GM12878 (cell line): ENCODE measurements at regions not wholly inside any gene's neighbourhood (a gene's known extent, or its start where the extent isn't known, plus 50 kb on each side); places are given as distances from the start of the nearest gene placed in this dataset.

Experiments
- ATAC-seq: fragments of 200-7000 bp; cut with Tn5 transposase; 3 replicates; pipeline ENCODE4 v1.9.1; 2020; ENCODE audit warnings: mild to moderate bottlenecking, moderate library complexity
- BruUV-seq: library from RNA; stranded (reverse); fragments of 400-500 nt; replicated peaks from 2 replicates; lab custom pipeline; 2021; lab: Mats Ljungman, UMichigan
- CTCF ChIA-PET: fragments of 300-600 bp; sonication (Branson Sonifier 250); formaldehyde crosslinking; extraction: SDS; loops from one replicate; lab custom pipeline; 2021; ENCODE audit warnings: inconsistent platforms; lab: Yijun Ruan, JAX
- POLR2A ChIA-PET: fragments of 350-600 bp; formaldehyde crosslinking; extraction: SDS; loops from one replicate; lab custom pipeline; 2021; ENCODE audit warnings: inconsistent platforms; lab: Charles Lee
- RAD21 ChIA-PET: fragments of 300-600 bp; sonication (Branson Sonifier 250); formaldehyde crosslinking; loops from one replicate; lab custom pipeline; 2023; ENCODE audit warnings: antibody characterized with exemption; ENCODE audit not compliant: unreplicated experiment; lab: Charles Lee
- SMC1A ChIA-PET: fragments of 300-600 bp; sonication (Branson Sonifier 250); formaldehyde crosslinking; loops from one replicate; lab custom pipeline; 2023; ENCODE audit not compliant: unreplicated experiment, uncharacterized antibody; lab: Charles Lee
- DNase-seq: peaks from one replicate; pipeline ENCODE4 v3.0.0-alpha.2; 2011; ENCODE audit warnings: low read depth, low spot score
- FAIRE-seq: peaks from 3 replicates; lab custom pipeline; 2011; peaks lifted over from hg19 to GRCh38; lab: Jason Lieb, UNC
- H2AFZ ChIP-seq: 2 replicates; pipeline ENCODE4 v1.6.0; 2011; ENCODE audit warnings: low read depth, low read length, control low read depth; ENCODE audit not compliant: control insufficient read depth
- H3K27ac ChIP-seq: 2 replicates; pipeline ENCODE4 v1.5.1; 2011; ENCODE audit warnings: control low read depth; ENCODE audit not compliant: control insufficient read depth, insufficient read depth
- H3K27me3 ChIP-seq, 2 experiments: replicated peaks in 1 of 2; 2 replicates each; pipeline versions ENCODE4 v1.6.0 to v1.6.1; 2011; ENCODE audit warnings: low read length in 1 of 2; ENCODE audit not compliant: control insufficient read depth in 2 of 2, insufficient read depth in 2 of 2
- H3K36me3 ChIP-seq, 2 experiments: 2 replicates each; pipeline ENCODE4 v1.5.1; 2011; ENCODE audit warnings: low read length in 1 of 2; ENCODE audit not compliant: control insufficient read depth in 2 of 2, insufficient read depth in 2 of 2
- H3K4me1 ChIP-seq: 2 replicates; pipeline ENCODE4 v1.6.1; 2011; ENCODE audit warnings: mild to moderate bottlenecking, low read length, moderate library complexity, mixed read lengths; ENCODE audit not compliant: control insufficient read depth, insufficient read depth
- H3K4me2 ChIP-seq: 2 replicates; pipeline ENCODE4 v1.6.0; 2011; ENCODE audit warnings: control low read depth; ENCODE audit not compliant: control insufficient read depth, insufficient read depth
- H3K4me3 ChIP-seq: fragments of 200-600 bp; sonication (generic); 2 replicates; pipeline ENCODE4 v1.5.1; 2016
- H3K79me2 ChIP-seq: 2 replicates; pipeline ENCODE4 v1.6.0; 2011; ENCODE audit warnings: low read length; ENCODE audit not compliant: control insufficient read depth, insufficient read depth
- H3K9ac ChIP-seq: 2 replicates; pipeline ENCODE4 v1.8.0; 2011; ENCODE audit warnings: low read length, control low read depth, mixed read lengths; ENCODE audit not compliant: control insufficient read depth, insufficient read depth
- H3K9me3 ChIP-seq: replicated peaks from 3 replicates; pipeline ENCODE4 v1.5.1; 2011; ENCODE audit warnings: mild to moderate bottlenecking, low read length; ENCODE audit not compliant: control insufficient read depth, insufficient read depth
- H4K20me1 ChIP-seq: 2 replicates; pipeline ENCODE4 v1.6.0; 2011; ENCODE audit not compliant: control insufficient read depth, insufficient read depth
- BRCA1 ChIP-seq: IDR thresholded peaks from 2 replicates; pipeline ENCODE4 v1.6.1; 2011; ENCODE audit warnings: low read depth, low read length, improper control_type of control experiment
- CBX5 ChIP-seq: sonication (generic); IDR thresholded peaks from 2 replicates; pipeline ENCODE4 v1.6.1; 2016; ENCODE audit warnings: low read depth, moderate library complexity, mild to moderate bottlenecking, inconsistent platforms
- EP300 ChIP-seq, 2 experiments: fragments of 150-350 bp in 1 of 2; IDR thresholded peaks; 2 replicates each; pipeline ENCODE4 v1.6.1; 2011 to 2012; ENCODE audit warnings: low read depth in 2 of 2, low read length in 2 of 2, borderline replicate concordance in 1 of 2, improper control_type of control experiment in 1 of 2, inconsistent platforms in 1 of 2; ENCODE audit not compliant: control insufficient read depth in 1 of 2
- HDGF ChIP-seq: fragments of 450-650 bp; IDR thresholded peaks from 2 replicates; pipeline ENCODE4 v1.6.1; 2016; ENCODE audit warnings: antibody characterized with exemption
- SUPT20H ChIP-seq: IDR thresholded peaks from 2 replicates; pipeline ENCODE4 v1.6.1; 2011; ENCODE audit warnings: low read depth, mild to moderate bottlenecking, low read length, moderate library complexity, borderline replicate concordance; ENCODE audit not compliant: control insufficient read depth
- WGBS: methylation state at CpG from one replicate; pipeline ENCODE4 v1.1.6; 2016; ENCODE audit warnings: low lambda C conversion rate; ENCODE audit not compliant: insufficient replicate concordance, insufficient coverage; ENCODE audit errors: missing lambda C conversion rate; 5-methylcytosine and 5-hydroxymethylcytosine counted together
- in situ Hi-C: fragments of 300-500 bp; cut with MboI; formaldehyde crosslinking; loops from 9 replicates; pipeline ENCODE4 v1.14.3; 2018; ENCODE audit warnings: mixed read lengths
- intact Hi-C: fragments of 100-400 bp; cut with micrococcal nuclease; formaldehyde crosslinking; loops from one replicate; pipeline ENCODE4 v1.14.2; 2022; ENCODE audit not compliant: unreplicated experiment
- TF ChIP-seq, protein P1 (sequence below): fragments of 450-650 bp; formaldehyde crosslinking; IDR thresholded peaks from 2 replicates; pipeline ENCODE4 v1.4.0; 2022; ENCODE audit warnings: mild to moderate bottlenecking, moderate library complexity

DNA sequence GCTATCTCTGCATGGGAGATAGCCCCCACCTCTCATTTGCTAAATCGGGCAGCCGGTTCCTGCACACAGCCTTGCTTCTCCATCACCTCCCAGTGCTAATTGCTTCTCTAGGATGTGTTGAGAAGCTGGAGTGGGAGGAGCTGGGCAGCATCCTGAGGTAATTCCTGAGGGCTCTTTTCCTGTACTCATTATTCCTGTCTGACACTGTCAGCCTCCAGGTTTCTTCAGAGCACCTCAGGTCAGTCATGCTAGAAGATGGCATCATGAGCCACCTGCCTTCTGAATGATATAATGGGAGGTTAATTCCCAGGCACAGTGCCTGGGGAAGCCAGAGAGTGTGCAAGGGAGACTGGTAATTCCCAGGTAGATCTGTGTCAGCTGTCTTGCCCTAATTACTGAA is 133.0 kb downstream of the RAB38 start:
- ATAC-seq (no peak), FAIRE-seq (no peak), DNase-seq (no peak)
- Histone ChIP-seq H3K36me3 (no peaks in the 10 kb centered on the region), H3K27me3 (no peaks in the 10 kb centered on the region; a peak in 2 of 4 replicates), H3K4me1 (no peaks in the 10 kb centered on the region), H3K4me2 (no peak overlapping the region), H4K20me1 (no peaks in the 10 kb centered on the region), H3K9me3 (no peaks in the 10 kb centered on the region), H3K27ac (no peak overlapping the region), H2AFZ (no peak overlapping the region), H3K4me3 (no peak overlapping the region), H3K9ac (no peak overlapping the region), H3K79me2 (no peaks in the 10 kb centered on the region)
- intact Hi-C loops (no loop called here), in situ Hi-C loops (no loop called here)
- BruUV-seq, result no TSS peak
- ChIA-PET RAD21 (no interaction called here), CTCF (no interaction called here), SMC1A (no interaction called here), POLR2A (no interaction called here)
- WGBS, result 81% methylated on average over 2 of the region's 2 CpGs
- no peak for TF ChIP-seq BRCA1
- no peak for TF ChIP-seq SUPT20H
- no peak for TF ChIP-seq CBX5
- no peak for TF ChIP-seq EP300 (IDR thresholded peaks at IDR 0.05; ENCODE audit: borderline replicate concordance in 1 of 2, control insufficient read depth in 1 of 2, low read depth in 2 of 2, low read length in 2 of 2)
- TF ChIP-seq, protein P1, sequence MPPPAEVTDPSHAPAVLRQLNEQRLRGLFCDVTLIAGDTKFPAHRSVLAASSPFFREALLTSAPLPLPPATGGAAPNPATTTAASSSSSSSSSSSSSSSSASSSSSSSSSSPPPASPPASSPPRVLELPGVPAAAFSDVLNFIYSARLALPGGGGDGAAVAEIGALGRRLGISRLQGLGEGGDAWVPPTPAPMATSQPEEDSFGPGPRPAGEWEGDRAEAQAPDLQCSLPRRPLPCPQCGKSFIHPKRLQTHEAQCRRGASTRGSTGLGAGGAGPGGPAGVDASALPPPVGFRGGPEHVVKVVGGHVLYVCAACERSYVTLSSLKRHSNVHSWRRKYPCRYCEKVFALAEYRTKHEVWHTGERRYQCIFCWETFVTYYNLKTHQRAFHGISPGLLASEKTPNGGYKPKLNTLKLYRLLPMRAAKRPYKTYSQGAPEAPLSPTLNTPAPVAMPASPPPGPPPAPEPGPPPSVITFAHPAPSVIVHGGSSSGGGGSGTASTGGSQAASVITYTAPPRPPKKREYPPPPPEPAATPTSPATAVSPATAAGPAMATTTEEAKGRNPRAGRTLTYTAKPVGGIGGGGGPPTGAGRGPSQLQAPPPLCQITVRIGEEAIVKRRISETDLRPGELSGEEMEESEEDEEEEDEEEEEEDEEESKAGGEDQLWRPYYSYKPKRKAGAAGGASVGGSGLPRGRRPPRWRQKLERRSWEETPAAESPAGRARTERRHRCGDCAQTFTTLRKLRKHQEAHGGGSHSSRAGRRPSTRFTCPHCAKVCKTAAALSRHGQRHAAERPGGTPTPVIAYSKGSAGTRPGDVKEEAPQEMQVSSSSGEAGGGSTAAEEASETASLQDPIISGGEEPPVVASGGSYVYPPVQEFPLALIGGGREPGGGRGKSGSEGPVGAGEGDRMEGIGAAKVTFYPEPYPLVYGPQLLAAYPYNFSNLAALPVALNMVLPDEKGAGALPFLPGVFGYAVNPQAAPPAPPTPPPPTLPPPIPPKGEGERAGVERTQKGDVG (CRISPR knock-in tag), result no peak
- TF ChIP-seq HDGF, result no peak
